Neural progenitor cell (in vitro differentiated cells): ENCODE measurements at regions not wholly inside any gene's neighbourhood (a gene's known extent, or its start where the extent isn't known, plus 50 kb on each side); places are given as distances from the start of the nearest gene placed in this dataset.
"Not testable (repeated sequence)": the region's sequence is repeated elsewhere in the genome, so short reads cannot be mapped to it uniquely, and the experiment has no call there.

Experiments
- DNase-seq: peaks from one replicate; pipeline ENCODE4 v3.0.0-alpha.2; 2016; ENCODE audit warnings: low spot score
- H2AFZ ChIP-seq: fragments of 200-600 bp; sonication (generic); replicated peaks from 2 replicates; pipeline ENCODE4 v1.6.1; 2016; ENCODE audit warnings: antibody characterized with exemption
- H3F3A ChIP-seq: fragments of 200-600 bp; sonication (generic); 2 replicates; pipeline ENCODE4 v1.6.1; 2016; ENCODE audit warnings: antibody characterized with exemption, low read depth
- H3K27ac ChIP-seq: fragments of 200-600 bp; sonication (generic); 2 replicates; pipeline ENCODE4 v1.5.1; 2016; ENCODE audit warnings: mild to moderate bottlenecking
- H3K27me3 ChIP-seq: fragments of 200-600 bp; sonication (generic); 2 replicates; pipeline ENCODE4 v1.6.1; 2016; ENCODE audit warnings: mild to moderate bottlenecking, moderate library complexity
- H3K36me3 ChIP-seq: fragments of 200-600 bp; sonication (generic); 2 replicates; pipeline ENCODE4 v1.5.1; 2016
- H3K4me1 ChIP-seq: fragments of 200-600 bp; sonication (generic); 2 replicates; pipeline ENCODE4 v1.6.1; 2016; ENCODE audit warnings: mixed run types
- H3K4me2 ChIP-seq: fragments of 200-600 bp; sonication (generic); 2 replicates; pipeline ENCODE4 v1.6.1; 2016
- H3K4me3 ChIP-seq: fragments of 200-600 bp; sonication (generic); 2 replicates; pipeline ENCODE4 v1.5.1; 2016
- H3K79me2 ChIP-seq: fragments of 200-600 bp; sonication (generic); 2 replicates; pipeline ENCODE4 v1.6.1; 2016; ENCODE audit warnings: low read depth
- H3K9ac ChIP-seq: fragments of 200-600 bp; sonication (generic); 2 replicates; pipeline ENCODE4 v1.6.1; 2016
- H3K9me3 ChIP-seq: fragments of 200-600 bp; sonication (generic); 2 replicates; pipeline ENCODE4 v1.5.1; 2016; ENCODE audit warnings: low read depth
- H4K20me1 ChIP-seq: fragments of 200-600 bp; sonication (generic); 2 replicates; pipeline ENCODE4 v1.6.1; 2016; ENCODE audit warnings: low read depth
- H3K27ac Mint-ChIP-seq: 3 replicates; pipeline ENCODE4 v1.8.0; 2021; ENCODE audit warnings: mixed read lengths
- H3K27me3 Mint-ChIP-seq: 2 replicates; pipeline ENCODE4 v1.8.0; 2022; ENCODE audit warnings: low read depth, mild to moderate bottlenecking, inconsistent platforms, moderate library complexity, mixed read lengths; ENCODE audit not compliant: insufficient read depth
- H3K36me3 Mint-ChIP-seq: 3 replicates; pipeline ENCODE4 v1.8.0; 2021; ENCODE audit warnings: mixed read lengths
- H3K4me1 Mint-ChIP-seq: 3 replicates; pipeline ENCODE4 v1.8.0; 2021; ENCODE audit warnings: mixed read lengths
- H3K4me3 Mint-ChIP-seq: 3 replicates; pipeline ENCODE4 v1.8.0; 2021; ENCODE audit warnings: mild to moderate bottlenecking, moderate library complexity, mixed read lengths
- H3K9me3 Mint-ChIP-seq: 3 replicates; pipeline ENCODE4 v1.8.0; 2020; ENCODE audit warnings: mixed read lengths
- EZH2 ChIP-seq: fragments of 200-600 bp; sonication (generic); IDR thresholded peaks from 2 replicates; pipeline ENCODE4 v1.6.1; 2017; ENCODE audit warnings: antibody characterized with exemption, mild to moderate bottlenecking, moderate library complexity
- EZH2phosphoT487 ChIP-seq: fragments of 200-600 bp; sonication (generic); IDR thresholded peaks from 2 replicates; pipeline ENCODE4 v1.6.1; 2017; ENCODE audit warnings: antibody characterized with exemption
- TF ChIP-seq, protein P1 (sequence below): fragments of 200-600 bp; sonication (generic); IDR thresholded peaks from 2 replicates; pipeline ENCODE4 v1.5.1; 2017; ENCODE audit warnings: antibody characterized with exemption, mild to moderate bottlenecking

DNA sequence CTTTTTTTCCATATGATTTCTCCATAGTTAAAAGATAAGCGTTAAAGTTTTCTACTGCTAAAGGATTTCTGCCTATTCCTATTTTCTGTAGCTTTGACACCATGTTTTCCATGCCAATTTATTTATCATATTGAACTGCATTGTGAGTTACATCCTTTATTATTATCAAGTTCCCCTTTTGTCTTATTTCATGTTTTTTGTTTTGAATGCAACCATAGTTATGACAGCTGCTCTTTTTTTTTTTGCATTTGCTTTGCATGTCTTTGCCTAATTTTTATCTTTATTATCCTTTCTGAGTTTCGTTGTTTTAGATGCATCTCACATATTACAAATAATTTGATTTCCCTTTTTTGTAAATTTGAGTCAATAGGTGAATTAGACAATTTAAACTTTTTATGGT is 161.5 kb downstream of the DEPDC1B start:
- H4K20me1 ChIP-seq = no peaks in the 10 kb centered on the region
- no peak overlapping the region for H2AFZ ChIP-seq
- Mint-ChIP-seq H3K27me3 (peaks cover 2% of the 10 kb centered on the region), H3K27ac (no peak overlapping the region), H3K9me3 (no peaks in the 10 kb centered on the region), H3K4me3 (no peak overlapping the region), H3K36me3 (no peaks in the 10 kb centered on the region), H3K4me1 (peaks cover 21% of the 10 kb centered on the region)
- no peaks in the 10 kb centered on the region for H3K27me3 ChIP-seq
- no peak overlapping the region for H3K4me2 ChIP-seq
- peaks cover 13% of the 10 kb centered on the region for H3K4me1 ChIP-seq
- H3K79me2 ChIP-seq = no peaks in the 10 kb centered on the region
- H3K9me3 ChIP-seq = peaks cover 7% of the 10 kb centered on the region
- TF ChIP-seq, protein P1, sequence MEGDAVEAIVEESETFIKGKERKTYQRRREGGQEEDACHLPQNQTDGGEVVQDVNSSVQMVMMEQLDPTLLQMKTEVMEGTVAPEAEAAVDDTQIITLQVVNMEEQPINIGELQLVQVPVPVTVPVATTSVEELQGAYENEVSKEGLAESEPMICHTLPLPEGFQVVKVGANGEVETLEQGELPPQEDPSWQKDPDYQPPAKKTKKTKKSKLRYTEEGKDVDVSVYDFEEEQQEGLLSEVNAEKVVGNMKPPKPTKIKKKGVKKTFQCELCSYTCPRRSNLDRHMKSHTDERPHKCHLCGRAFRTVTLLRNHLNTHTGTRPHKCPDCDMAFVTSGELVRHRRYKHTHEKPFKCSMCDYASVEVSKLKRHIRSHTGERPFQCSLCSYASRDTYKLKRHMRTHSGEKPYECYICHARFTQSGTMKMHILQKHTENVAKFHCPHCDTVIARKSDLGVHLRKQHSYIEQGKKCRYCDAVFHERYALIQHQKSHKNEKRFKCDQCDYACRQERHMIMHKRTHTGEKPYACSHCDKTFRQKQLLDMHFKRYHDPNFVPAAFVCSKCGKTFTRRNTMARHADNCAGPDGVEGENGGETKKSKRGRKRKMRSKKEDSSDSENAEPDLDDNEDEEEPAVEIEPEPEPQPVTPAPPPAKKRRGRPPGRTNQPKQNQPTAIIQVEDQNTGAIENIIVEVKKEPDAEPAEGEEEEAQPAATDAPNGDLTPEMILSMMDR = no peak
- TF ChIP-seq EZH2 (no peak), EZH2phosphoT487 (no peak)
- H3K27ac ChIP-seq = no peak overlapping the region
- H3K36me3 ChIP-seq = no peaks in the 10 kb centered on the region
- no peak for DNase-seq
- no peaks in the 10 kb centered on the region for H3F3A ChIP-seq
- H3K4me3 ChIP-seq = no peak overlapping the region
- H3K9ac ChIP-seq = no peak overlapping the region

DNA sequence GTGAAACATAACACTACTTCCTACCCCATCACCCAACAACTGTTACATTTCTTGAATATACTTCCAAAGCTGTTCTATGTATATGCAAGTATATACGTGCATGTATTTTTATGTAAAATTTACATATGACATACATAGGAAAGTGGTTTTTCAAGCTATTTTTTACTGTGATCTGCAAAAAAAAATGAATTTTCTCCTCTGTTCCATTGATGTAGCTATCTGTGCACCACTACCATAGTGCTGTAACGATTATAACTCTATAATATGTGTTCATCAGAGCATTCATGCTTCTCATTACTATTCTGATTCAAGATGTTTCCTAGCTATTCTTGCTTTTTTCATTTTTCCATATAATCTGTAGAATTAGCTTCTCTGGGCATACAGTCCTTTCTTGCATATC is 164.0 kb downstream of the DEPDC1B start:
- no peaks in the 10 kb centered on the region for H3K9me3 Mint-ChIP-seq
- no peaks in the 10 kb centered on the region for H3K27me3 ChIP-seq
- peaks cover 4% of the 10 kb centered on the region for H3K27me3 Mint-ChIP-seq
- H3K4me3 Mint-ChIP-seq = no peak overlapping the region
- H4K20me1 ChIP-seq = no peaks in the 10 kb centered on the region
- H3K36me3 ChIP-seq = no peaks in the 10 kb centered on the region
- no peak overlapping the region for H3K4me2 ChIP-seq
- no peak for DNase-seq
- H3K36me3 Mint-ChIP-seq = no peaks in the 10 kb centered on the region
- peaks cover 8% of the 10 kb centered on the region for H3K4me1 Mint-ChIP-seq
- H3K9ac ChIP-seq = no peak overlapping the region
- H3F3A ChIP-seq = no peaks in the 10 kb centered on the region
- TF ChIP-seq, protein P1 = no peak
- TF ChIP-seq EZH2 = no peak
- no peak for TF ChIP-seq EZH2phosphoT487
- H3K9me3 ChIP-seq = peaks cover 7% of the 10 kb centered on the region
- H3K27ac ChIP-seq = no peak overlapping the region
- H3K4me3 ChIP-seq = no peak overlapping the region
- no peak overlapping the region for H2AFZ ChIP-seq
- H3K79me2 ChIP-seq = no peaks in the 10 kb centered on the region
- no peak overlapping the region for H3K27ac Mint-ChIP-seq
- H3K4me1 ChIP-seq = peaks cover under 1% of the 10 kb centered on the region

DNA sequence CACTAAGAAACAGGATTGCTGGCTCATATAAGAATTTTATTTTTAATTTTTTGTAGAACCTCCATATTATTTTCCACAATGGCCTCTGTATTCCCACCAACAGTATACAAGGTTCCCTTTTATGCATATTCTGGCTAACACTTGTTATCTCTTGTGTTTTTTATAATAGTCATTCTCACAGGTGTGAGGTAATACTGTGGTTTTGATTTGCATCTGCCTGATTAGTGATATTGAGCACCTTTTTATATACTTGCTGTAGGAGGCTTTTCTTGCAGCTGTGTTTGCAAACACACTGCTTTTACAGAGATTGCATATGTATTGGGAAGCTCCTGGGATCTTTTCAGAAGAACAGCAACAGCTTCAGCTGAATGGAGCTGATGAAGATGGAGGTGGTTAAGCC is 164.8 kb downstream of the DEPDC1B start:
- Mint-ChIP-seq H3K4me3 (no peak overlapping the region), H3K27me3 (peaks cover 2% of the 10 kb centered on the region), H3K27ac (no peak overlapping the region), H3K9me3 (no peaks in the 10 kb centered on the region), H3K4me1 (peaks cover 2% of the 10 kb centered on the region), H3K36me3 (no peaks in the 10 kb centered on the region)
- Histone ChIP-seq H3K4me1 (no peaks in the 10 kb centered on the region), H3K9ac (no peak overlapping the region), H3K27ac (no peak overlapping the region), H2AFZ (no peak overlapping the region), H3K79me2 (no peaks in the 10 kb centered on the region), H3K9me3 (peaks cover 7% of the 10 kb centered on the region), H3K4me2 (no peak overlapping the region), H3K4me3 (no peak overlapping the region), H3F3A (no peaks in the 10 kb centered on the region), H3K27me3 (no peaks in the 10 kb centered on the region), H3K36me3 (no peaks in the 10 kb centered on the region), H4K20me1 (no peaks in the 10 kb centered on the region)
- no peak for TF ChIP-seq EZH2
- TF ChIP-seq, protein P1 = no peak
- TF ChIP-seq EZH2phosphoT487 = no peak
- no peak for DNase-seq

DNA sequence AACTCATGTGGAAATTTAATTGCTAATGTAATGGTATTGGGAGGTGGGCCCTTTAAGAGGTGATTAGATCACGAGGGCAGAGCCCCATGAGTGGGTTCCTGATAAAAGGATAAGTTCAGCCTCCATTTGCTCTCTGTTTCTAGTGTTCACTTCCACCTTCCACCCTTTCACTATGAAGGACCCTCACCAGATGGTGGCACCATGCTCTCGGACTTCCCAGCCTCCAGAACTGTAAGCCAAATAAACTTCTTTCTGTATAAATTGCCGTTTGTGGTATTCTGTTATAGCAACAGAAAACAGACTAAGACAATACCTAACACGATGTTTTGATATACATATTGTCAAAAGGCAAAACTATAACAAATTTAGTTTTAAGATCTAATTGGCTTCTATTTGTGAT is 166.2 kb downstream of the DEPDC1B start:
- no peak overlapping the region for H3K4me3 ChIP-seq
- H3K36me3 ChIP-seq = no peaks in the 10 kb centered on the region
- H4K20me1 ChIP-seq = no peaks in the 10 kb centered on the region
- H3F3A ChIP-seq = no peaks in the 10 kb centered on the region
- Mint-ChIP-seq H3K27me3 (peaks cover 2% of the 10 kb centered on the region), H3K4me1 (no peaks in the 10 kb centered on the region), H3K36me3 (no peaks in the 10 kb centered on the region), H3K4me3 (no peak overlapping the region), H3K27ac (no peak overlapping the region), H3K9me3 (no peaks in the 10 kb centered on the region)
- H3K9ac ChIP-seq = no peak overlapping the region
- H3K79me2 ChIP-seq = no peaks in the 10 kb centered on the region
- no peaks in the 10 kb centered on the region for H3K4me1 ChIP-seq
- TF ChIP-seq EZH2phosphoT487 = no peak
- TF ChIP-seq EZH2 = no peak
- TF ChIP-seq, protein P1 = no peak
- H3K9me3 ChIP-seq = peaks cover 7% of the 10 kb centered on the region
- DNase-seq = no peak
- no peak overlapping the region for H3K4me2 ChIP-seq
- no peak overlapping the region for H3K27ac ChIP-seq
- no peak overlapping the region for H2AFZ ChIP-seq
- no peaks in the 10 kb centered on the region for H3K27me3 ChIP-seq

DNA sequence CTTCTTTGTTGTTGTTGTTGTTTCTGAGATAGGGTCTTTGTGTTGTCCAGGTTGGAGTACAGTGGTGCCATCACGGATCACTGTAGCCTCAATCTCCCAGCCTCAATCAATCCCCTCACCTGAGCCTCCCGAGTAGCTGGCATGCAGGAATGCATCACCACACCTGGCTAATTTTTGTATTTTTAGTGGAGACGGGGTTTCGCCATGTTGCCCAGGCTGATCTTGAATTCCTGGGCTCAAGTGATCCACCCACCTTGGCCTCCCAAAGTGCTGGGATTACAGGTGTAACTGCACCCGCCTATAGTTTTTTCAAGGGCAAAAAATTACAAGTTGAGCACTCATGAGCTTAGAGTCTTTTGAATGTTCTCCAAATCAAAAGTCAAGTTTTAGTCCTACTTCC is 167.2 kb downstream of the DEPDC1B start:
- H3K9me3 ChIP-seq, H3K36me3 Mint-ChIP-seq, H3K4me2 ChIP-seq, H3K9ac ChIP-seq, H3K27me3 Mint-ChIP-seq, H3K27ac ChIP-seq, H3K36me3 ChIP-seq, H3K4me1 ChIP-seq, H2AFZ ChIP-seq, H3K4me3 ChIP-seq, DNase-seq, H3K27ac Mint-ChIP-seq, H3K4me3 Mint-ChIP-seq, H3F3A ChIP-seq, H3K9me3 Mint-ChIP-seq, H3K79me2 ChIP-seq, H4K20me1 ChIP-seq, H3K4me1 Mint-ChIP-seq, H3K27me3 ChIP-seq: not testable (repeated sequence)
